HFFc6 (cell line): ENCODE measurements at regions not wholly inside any gene's neighbourhood (a gene's known extent, or its start where the extent isn't known, plus 50 kb on each side); places are given as distances from the start of the nearest gene placed in this dataset.
A peak's percentile ranks its signal among the peaks of the same experiment; 100 is the strongest.

Experiments used
- DNase-seq: peaks from one replicate; pipeline ENCODE4 v3.0.0-alpha.2; 2018
- H3K27ac Mint-ChIP-seq: 2 replicates; pipeline ENCODE4 v1.8.0; 2020; ENCODE audit warnings: mild to moderate bottlenecking, mixed read lengths
- H3K27me3 Mint-ChIP-seq: 2 replicates; pipeline ENCODE4 v1.8.0; 2021; ENCODE audit warnings: mild to moderate bottlenecking, moderate library complexity, mixed read lengths; ENCODE audit not compliant: insufficient read depth
- H3K36me3 Mint-ChIP-seq: 2 replicates; pipeline ENCODE4 v1.8.0; 2021; ENCODE audit warnings: low read depth, mixed read lengths
- H3K4me1 Mint-ChIP-seq: 2 replicates; pipeline ENCODE4 v1.8.0; 2020; ENCODE audit warnings: low read depth, mixed read lengths
- H3K4me3 Mint-ChIP-seq: 2 replicates; pipeline ENCODE4 v1.8.0; 2020; ENCODE audit warnings: mild to moderate bottlenecking, moderate library complexity, mixed read lengths
- H3K9me3 Mint-ChIP-seq: 2 replicates; pipeline ENCODE4 v1.8.0; 2020; ENCODE audit warnings: mild to moderate bottlenecking, mixed read lengths
- TF ChIP-seq, protein P1 (sequence below): fragments of 200-600 bp; sonication (generic); IDR thresholded peaks from 2 replicates; pipeline ENCODE4 v1.5.0; 2021; ENCODE audit warnings: antibody characterized with exemption, mild to moderate bottlenecking

DNA sequence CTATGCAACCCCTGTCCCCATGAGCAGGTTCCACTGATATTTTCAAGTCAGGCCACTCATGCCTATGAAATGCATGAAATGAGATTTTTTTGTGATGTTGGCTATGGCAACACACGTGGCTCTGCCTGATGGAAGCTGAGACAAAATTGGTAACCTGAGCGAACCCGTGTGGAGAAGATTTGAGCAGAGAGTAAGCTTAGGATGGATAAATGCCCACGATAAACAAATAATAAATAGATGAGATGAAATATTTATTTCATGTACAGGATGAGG is 153.4 kb upstream of the IER5L start:
- peaks cover 44% of the 10 kb centered on the region for H3K4me1 Mint-ChIP-seq
- peak overlapping the region; percentile 38; the same call in 1 of the 2 replicates for H3K27ac Mint-ChIP-seq
- TF ChIP-seq, protein P1, sequence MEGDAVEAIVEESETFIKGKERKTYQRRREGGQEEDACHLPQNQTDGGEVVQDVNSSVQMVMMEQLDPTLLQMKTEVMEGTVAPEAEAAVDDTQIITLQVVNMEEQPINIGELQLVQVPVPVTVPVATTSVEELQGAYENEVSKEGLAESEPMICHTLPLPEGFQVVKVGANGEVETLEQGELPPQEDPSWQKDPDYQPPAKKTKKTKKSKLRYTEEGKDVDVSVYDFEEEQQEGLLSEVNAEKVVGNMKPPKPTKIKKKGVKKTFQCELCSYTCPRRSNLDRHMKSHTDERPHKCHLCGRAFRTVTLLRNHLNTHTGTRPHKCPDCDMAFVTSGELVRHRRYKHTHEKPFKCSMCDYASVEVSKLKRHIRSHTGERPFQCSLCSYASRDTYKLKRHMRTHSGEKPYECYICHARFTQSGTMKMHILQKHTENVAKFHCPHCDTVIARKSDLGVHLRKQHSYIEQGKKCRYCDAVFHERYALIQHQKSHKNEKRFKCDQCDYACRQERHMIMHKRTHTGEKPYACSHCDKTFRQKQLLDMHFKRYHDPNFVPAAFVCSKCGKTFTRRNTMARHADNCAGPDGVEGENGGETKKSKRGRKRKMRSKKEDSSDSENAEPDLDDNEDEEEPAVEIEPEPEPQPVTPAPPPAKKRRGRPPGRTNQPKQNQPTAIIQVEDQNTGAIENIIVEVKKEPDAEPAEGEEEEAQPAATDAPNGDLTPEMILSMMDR = no peak
- no peak overlapping the region for H3K4me3 Mint-ChIP-seq
- H3K9me3 Mint-ChIP-seq = peaks cover 12% of the 10 kb centered on the region
- peaks cover 16% of the 10 kb centered on the region for H3K36me3 Mint-ChIP-seq
- DNase-seq = no peak
- H3K27me3 Mint-ChIP-seq = no peaks in the 10 kb centered on the region; the same call in 1 of the 2 replicates

DNA sequence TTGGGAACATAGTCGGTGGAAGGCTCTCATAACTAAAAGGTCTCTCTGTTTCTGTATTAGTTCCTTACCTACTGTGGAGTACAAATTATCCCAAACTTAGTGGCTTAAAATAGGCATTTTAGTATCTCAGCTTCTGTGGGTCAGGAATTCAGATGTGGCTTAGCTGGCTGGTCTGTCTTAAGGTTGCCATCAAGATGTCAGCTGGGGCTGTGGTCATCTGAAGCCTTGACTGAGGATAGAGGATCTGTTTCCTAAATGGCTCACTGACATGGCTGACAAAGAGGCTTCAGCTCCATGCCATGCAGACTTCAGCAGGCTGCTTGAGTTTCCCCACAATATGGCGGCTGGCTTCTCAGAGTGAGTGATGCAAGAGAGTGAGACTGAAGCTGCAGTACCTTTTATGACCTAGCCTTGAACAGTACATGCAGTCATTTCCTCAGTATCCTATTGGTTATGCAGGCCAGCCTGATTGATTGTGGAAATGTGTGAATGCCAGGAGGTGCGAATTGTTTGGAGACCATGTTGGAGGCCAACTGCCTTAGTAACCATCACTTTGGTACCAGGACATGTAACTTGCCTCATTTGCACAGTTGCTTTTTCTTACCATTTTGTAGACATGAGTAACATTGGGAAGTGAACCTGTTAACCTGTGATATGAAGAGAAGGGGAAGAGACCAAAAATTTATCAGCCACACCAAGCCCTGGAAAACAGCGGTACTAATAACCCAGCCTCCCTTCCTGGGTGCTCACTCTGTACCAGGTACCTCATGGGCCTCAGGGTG is 152.8 kb upstream of the IER5L start:
- TF ChIP-seq, protein P1 = no peak; the same call in 1 of the 2 replicates
- Mint-ChIP-seq H3K27ac (no peak overlapping the region), H3K4me1 (peaks cover 38% of the 10 kb centered on the region), H3K36me3 (peaks cover 16% of the 10 kb centered on the region), H3K27me3 (no peaks in the 10 kb centered on the region; the same call in 1 of the 2 replicates), H3K9me3 (peaks cover 12% of the 10 kb centered on the region), H3K4me3 (no peak overlapping the region)
- DNase-seq = peak; percentile 42

DNA sequence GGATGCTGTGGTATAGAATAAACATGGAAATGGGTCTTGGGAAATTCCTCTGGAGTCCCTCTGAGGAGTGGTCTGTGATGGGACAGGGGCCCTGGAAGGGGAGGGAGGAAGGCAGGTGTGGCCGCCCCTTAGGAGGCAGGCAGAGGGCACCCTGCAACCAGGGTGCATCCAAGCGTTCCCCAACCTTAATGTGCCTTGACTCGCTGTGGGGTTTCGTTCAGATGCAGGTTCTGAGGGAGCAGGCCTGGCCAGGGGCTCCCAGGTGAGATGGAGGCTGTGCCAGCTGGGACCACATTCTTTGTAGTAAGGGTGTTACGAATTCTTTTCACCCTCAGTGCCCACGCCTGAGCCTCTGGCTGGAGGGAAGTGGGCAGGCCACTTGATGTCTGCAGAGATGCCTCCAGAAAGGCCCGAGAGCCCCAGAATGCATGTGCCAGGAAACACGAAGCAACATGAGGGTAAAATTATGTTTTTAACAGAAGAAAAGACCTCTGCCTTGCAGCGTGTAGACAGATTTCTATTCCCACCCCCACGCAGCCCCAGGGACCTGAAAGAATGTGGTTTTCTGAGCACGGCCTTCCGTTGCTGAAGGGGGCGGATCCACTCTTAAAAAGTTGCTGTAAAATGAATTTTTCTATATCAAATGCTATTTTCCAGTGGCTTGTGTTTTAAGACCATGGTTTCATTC is 150.4 kb upstream of the IER5L start:
- Mint-ChIP-seq H3K27me3 (no peaks in the 10 kb centered on the region; the same call in 1 of the 2 replicates), H3K27ac (no peak overlapping the region), H3K36me3 (peaks cover 16% of the 10 kb centered on the region), H3K4me1 (peaks cover 23% of the 10 kb centered on the region), H3K9me3 (peaks cover 12% of the 10 kb centered on the region), H3K4me3 (no peak overlapping the region)
- no peak for DNase-seq
- TF ChIP-seq, protein P1 = no peak

DNA sequence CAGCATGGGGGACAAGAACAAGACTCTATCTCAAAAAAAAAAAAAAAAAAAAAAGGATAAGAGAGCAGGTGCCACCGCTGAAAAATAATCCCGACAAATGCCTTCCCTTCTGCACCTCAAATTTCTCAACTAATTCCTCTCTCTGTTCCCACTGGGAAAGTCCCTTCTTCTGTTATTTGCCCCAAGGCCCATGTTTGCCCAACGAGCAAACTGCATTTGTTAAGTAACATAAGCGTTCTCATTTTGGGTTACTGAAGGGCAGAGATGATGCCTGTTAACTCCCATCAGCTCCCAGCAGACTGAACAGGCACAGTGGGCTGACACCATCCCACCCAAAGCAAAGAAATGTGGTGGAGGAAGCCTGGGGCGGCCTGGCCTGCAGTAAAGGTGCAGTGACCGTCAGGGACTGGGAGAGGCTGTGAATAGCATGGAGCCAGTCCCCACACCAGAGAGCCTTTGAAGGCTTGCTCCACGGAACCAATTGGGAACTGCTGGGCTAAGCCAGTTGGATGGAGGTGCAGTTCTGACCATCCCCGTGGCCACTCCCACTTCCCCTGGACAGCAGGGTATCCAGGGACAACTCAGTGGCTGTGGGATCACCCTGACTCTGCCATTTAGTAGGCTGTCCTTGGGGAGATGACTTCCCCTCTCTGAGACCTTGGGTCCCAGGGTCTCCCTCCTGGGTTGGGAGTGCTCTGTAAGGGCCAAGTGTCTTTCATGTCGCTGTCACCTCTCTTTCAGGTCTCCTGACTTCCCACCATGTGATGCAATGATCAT is 149.7 kb upstream of the IER5L start:
- no peak for DNase-seq
- Mint-ChIP-seq H3K27ac (no peak overlapping the region), H3K27me3 (no peaks in the 10 kb centered on the region; the same call in 1 of the 2 replicates), H3K36me3 (peaks cover 16% of the 10 kb centered on the region), H3K4me3 (no peak overlapping the region), H3K4me1 (peaks cover 26% of the 10 kb centered on the region), H3K9me3 (peaks cover 12% of the 10 kb centered on the region)
- TF ChIP-seq, protein P1 = no peak

DNA sequence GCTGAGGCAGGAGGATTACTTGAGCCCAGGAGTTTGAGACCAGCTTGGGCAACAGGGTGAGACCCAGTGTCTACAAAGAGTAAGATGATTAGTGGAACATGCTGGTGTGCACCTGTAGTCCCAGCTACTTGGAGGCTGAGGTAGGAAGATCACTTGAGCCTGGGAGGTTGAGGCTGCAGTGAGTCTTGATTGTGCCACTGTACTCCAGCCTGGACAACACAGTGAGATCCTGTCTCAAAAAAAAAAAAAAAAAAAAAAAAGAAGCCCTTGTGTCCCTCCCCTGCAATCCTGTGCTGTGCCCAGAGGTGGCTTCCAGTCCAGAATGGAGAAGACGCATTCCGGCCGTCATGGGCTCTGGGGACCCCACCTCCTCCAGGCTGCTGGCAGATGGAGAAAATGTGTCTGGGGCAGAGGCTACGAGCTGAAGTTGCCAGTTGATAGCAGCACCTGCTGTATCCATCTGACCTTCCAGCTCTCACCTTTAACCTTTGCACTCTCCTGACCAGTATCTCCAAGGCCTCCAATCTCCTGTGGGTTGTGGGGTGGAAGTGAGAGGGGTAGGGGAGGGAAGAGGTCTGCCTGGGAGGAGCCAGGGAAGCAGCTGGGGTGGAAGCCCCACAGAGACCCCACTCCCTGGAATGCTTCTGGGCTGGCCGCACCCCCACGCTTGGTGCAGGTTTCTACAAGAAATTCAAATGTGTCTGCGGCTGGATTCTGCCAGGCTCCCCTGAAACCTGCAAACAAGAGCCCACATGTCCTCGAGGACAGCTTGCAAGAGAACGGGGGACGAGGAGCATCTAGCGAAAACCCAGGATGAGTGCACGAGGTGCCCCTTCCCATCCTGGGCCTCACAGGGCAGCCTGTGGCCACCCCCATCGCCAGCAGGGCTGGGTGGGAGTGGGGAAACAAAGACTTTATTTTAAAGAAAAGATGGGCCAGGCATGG is 148.3 kb upstream of the IER5L start:
- Mint-ChIP-seq H3K36me3 (peaks cover 12% of the 10 kb centered on the region), H3K9me3 (peaks cover 9% of the 10 kb centered on the region), H3K4me1 (peaks cover 16% of the 10 kb centered on the region), H3K4me3 (no peak overlapping the region), H3K27me3 (no peaks in the 10 kb centered on the region; the same call in 1 of the 2 replicates), H3K27ac (no peak overlapping the region)
- TF ChIP-seq, protein P1 = no peak
- no peak for DNase-seq
